ENCODE measurements at regions not wholly inside any gene's neighbourhood (a gene's known extent, or its start where the extent isn't known, plus 50 kb on each side); places are given as distances from the start of the nearest gene placed in this dataset.
"Not testable (repeated sequence)": the region's sequence is repeated elsewhere in the genome, so short reads cannot be mapped to it uniquely, and the experiment has no call there.

- no peaks in the 10 kb centered on the region; the same call in 1 of the 2 replicates for H3K36me3 ChIP-seq (replicated peaks; ENCODE audit: control insufficient read depth, insufficient read depth, low read length)
- DNase-seq = no peak
- H3K27me3 ChIP-seq (ENCODE audit: control insufficient read depth, insufficient read depth, low read length) = no peaks in the 10 kb centered on the region
- H3K4me3 ChIP-seq (ENCODE audit: insufficient read depth, low read depth, low read length) = no peak overlapping the region
These were observed 144.3 kb upstream of the GK2 start for GRCh38 chr4:79552311-79552710.

- DNase-seq = no peak
- H3K4me3 ChIP-seq (ENCODE audit: insufficient read depth, low read depth, low read length) = no peak overlapping the region
- no peaks in the 10 kb centered on the region; the same call in 1 of the 2 replicates for H3K36me3 ChIP-seq (replicated peaks; ENCODE audit: control insufficient read depth, insufficient read depth, low read length)
- H3K27me3 ChIP-seq (ENCODE audit: control insufficient read depth, insufficient read depth, low read length) = no peaks in the 10 kb centered on the region
These were observed 143.5 kb upstream of the GK2 start for GRCh38 chr4:79551555-79551954.

- DNase-seq = no peak
- H3K4me3 ChIP-seq (ENCODE audit: insufficient read depth, low read depth, low read length) = no peak overlapping the region
- H3K36me3 ChIP-seq (replicated peaks; ENCODE audit: control insufficient read depth, insufficient read depth, low read length) = no peaks in the 10 kb centered on the region
- H3K27me3 ChIP-seq (ENCODE audit: control insufficient read depth, insufficient read depth, low read length) = no peaks in the 10 kb centered on the region
These were observed 139.8 kb upstream of the GK2 start for GRCh38 chr4:79547851-79548250.

- H3K27me3 ChIP-seq (ENCODE audit: control insufficient read depth, insufficient read depth, low read length); H3K4me3 ChIP-seq (ENCODE audit: insufficient read depth, low read depth, low read length); H3K36me3 ChIP-seq (replicated peaks; ENCODE audit: control insufficient read depth, insufficient read depth, low read length); DNase-seq: not testable (repeated sequence)
These were observed 137.3 kb upstream of the GK2 start for GRCh38 chr4:79545292-79545691.

GRCh38 chr4:79540143-79540542 is 132.1 kb upstream of the GK2 start:
- Histone ChIP-seq H3K36me3 (replicated peaks; ENCODE audit: control insufficient read depth, insufficient read depth, low read length) (no peaks in the 10 kb centered on the region), H3K27me3 (ENCODE audit: control insufficient read depth, insufficient read depth, low read length) (no peaks in the 10 kb centered on the region), H3K4me3 (ENCODE audit: insufficient read depth, low read depth, low read length) (no peak overlapping the region)
- DNase-seq = no peak

GRCh38 chr4:79535516-79535915 is 127.5 kb upstream of the GK2 start:
- no peaks in the 10 kb centered on the region for H3K36me3 ChIP-seq (replicated peaks; ENCODE audit: control insufficient read depth, insufficient read depth, low read length)
- no peak for DNase-seq
- H3K4me3 ChIP-seq (ENCODE audit: insufficient read depth, low read depth, low read length) = no peak overlapping the region
- H3K27me3 ChIP-seq (ENCODE audit: control insufficient read depth, insufficient read depth, low read length) = no peaks in the 10 kb centered on the region

- DNase-seq = no peak
- no peaks in the 10 kb centered on the region for H3K27me3 ChIP-seq (ENCODE audit: control insufficient read depth, insufficient read depth, low read length)
- H3K4me3 ChIP-seq (ENCODE audit: insufficient read depth, low read depth, low read length) = no peak overlapping the region
- no peaks in the 10 kb centered on the region for H3K36me3 ChIP-seq (replicated peaks; ENCODE audit: control insufficient read depth, insufficient read depth, low read length)
These were observed 120.2 kb upstream of the GK2 start for GRCh38 chr4:79528241-79528706.

- Histone ChIP-seq H3K36me3 (replicated peaks; ENCODE audit: control insufficient read depth, insufficient read depth, low read length) (no peaks in the 10 kb centered on the region), H3K27me3 (ENCODE audit: control insufficient read depth, insufficient read depth, low read length) (no peaks in the 10 kb centered on the region), H3K4me3 (ENCODE audit: insufficient read depth, low read depth, low read length) (no peak overlapping the region)
- DNase-seq = no peak
These were observed 118.9 kb upstream of the GK2 start for GRCh38 chr4:79526641-79527565.

- Histone ChIP-seq H3K27me3 (ENCODE audit: control insufficient read depth, insufficient read depth, low read length) (no peaks in the 10 kb centered on the region), H3K4me3 (ENCODE audit: insufficient read depth, low read depth, low read length) (no peak overlapping the region), H3K36me3 (replicated peaks; ENCODE audit: control insufficient read depth, insufficient read depth, low read length) (no peaks in the 10 kb centered on the region)
- no peak for DNase-seq
These were observed 108.1 kb upstream of the GK2 start for GRCh38 chr4:79516114-79516513.

GRCh38 chr4:79514621-79515329 is 106.7 kb upstream of the GK2 start:
- DNase-seq = no peak
- H3K4me3 ChIP-seq (ENCODE audit: insufficient read depth, low read depth, low read length) = no peak overlapping the region
- no peaks in the 10 kb centered on the region for H3K36me3 ChIP-seq (replicated peaks; ENCODE audit: control insufficient read depth, insufficient read depth, low read length)
- H3K27me3 ChIP-seq (ENCODE audit: control insufficient read depth, insufficient read depth, low read length) = no peaks in the 10 kb centered on the region

- no peak overlapping the region for H3K4me3 ChIP-seq (ENCODE audit: insufficient read depth, low read depth, low read length)
- no peaks in the 10 kb centered on the region for H3K27me3 ChIP-seq (ENCODE audit: control insufficient read depth, insufficient read depth, low read length)
- no peaks in the 10 kb centered on the region for H3K36me3 ChIP-seq (replicated peaks; ENCODE audit: control insufficient read depth, insufficient read depth, low read length)
- no peak for DNase-seq
These were observed 105.5 kb upstream of the GK2 start for GRCh38 chr4:79513576-79513975.

- no peaks in the 10 kb centered on the region for H3K27me3 ChIP-seq (ENCODE audit: control insufficient read depth, insufficient read depth, low read length)
- H3K4me3 ChIP-seq (ENCODE audit: insufficient read depth, low read depth, low read length) = no peak overlapping the region
- DNase-seq = no peak
- no peaks in the 10 kb centered on the region for H3K36me3 ChIP-seq (replicated peaks; ENCODE audit: control insufficient read depth, insufficient read depth, low read length)
These were observed 104.3 kb upstream of the GK2 start for GRCh38 chr4:79512363-79512762.

- H3K4me3 ChIP-seq (ENCODE audit: insufficient read depth, low read depth, low read length) = no peak overlapping the region
- no peak for DNase-seq
These were observed 94.1 kb upstream of the GK2 start for GRCh38 chr4:79502081-79502480.

GRCh38 chr4:79498282-79498681 is 90.3 kb upstream of the GK2 start:
- no peak for DNase-seq
- H3K4me3 ChIP-seq (ENCODE audit: insufficient read depth, low read depth, low read length) = no peak overlapping the region
- H3K27me3 ChIP-seq (ENCODE audit: control insufficient read depth, insufficient read depth, low read length) = no peaks in the 10 kb centered on the region
- H3K36me3 ChIP-seq (replicated peaks; ENCODE audit: control insufficient read depth, insufficient read depth, low read length) = no peaks in the 10 kb centered on the region

More at GRCh38 chr4:79502081-79502480, 94.1 kb upstream of the GK2 start:
- H3K27me3 ChIP-seq (ENCODE audit: control insufficient read depth, insufficient read depth, low read length) = no peaks in the 10 kb centered on the region
- H3K36me3 ChIP-seq (replicated peaks; ENCODE audit: control insufficient read depth, insufficient read depth, low read length) = no peaks in the 10 kb centered on the region

GRCh38 chr4:79497001-79497400 is 89.0 kb upstream of the GK2 start:
- no peak for DNase-seq
- no peak overlapping the region for H3K4me3 ChIP-seq (ENCODE audit: insufficient read depth, low read depth, low read length)

More at GRCh38 chr4:79497001-79497400, 89.0 kb upstream of the GK2 start:
- no peaks in the 10 kb centered on the region for H3K27me3 ChIP-seq (ENCODE audit: control insufficient read depth, insufficient read depth, low read length)
- no peaks in the 10 kb centered on the region for H3K36me3 ChIP-seq (replicated peaks; ENCODE audit: control insufficient read depth, insufficient read depth, low read length)

Data from H7 (cell line).